ENCODE measurements at regions not wholly inside any gene's neighbourhood (a gene's known extent, or its start where the extent isn't known, plus 50 kb on each side); places are given as distances from the start of the nearest gene placed in this dataset.
A peak's percentile ranks its signal among the peaks of the same experiment; 100 is the strongest.

- no peaks in the 10 kb centered on the region for H3K36me3 ChIP-seq
- no peaks in the 10 kb centered on the region for H3K27me3 ChIP-seq
- TF ChIP-seq, protein P1, sequence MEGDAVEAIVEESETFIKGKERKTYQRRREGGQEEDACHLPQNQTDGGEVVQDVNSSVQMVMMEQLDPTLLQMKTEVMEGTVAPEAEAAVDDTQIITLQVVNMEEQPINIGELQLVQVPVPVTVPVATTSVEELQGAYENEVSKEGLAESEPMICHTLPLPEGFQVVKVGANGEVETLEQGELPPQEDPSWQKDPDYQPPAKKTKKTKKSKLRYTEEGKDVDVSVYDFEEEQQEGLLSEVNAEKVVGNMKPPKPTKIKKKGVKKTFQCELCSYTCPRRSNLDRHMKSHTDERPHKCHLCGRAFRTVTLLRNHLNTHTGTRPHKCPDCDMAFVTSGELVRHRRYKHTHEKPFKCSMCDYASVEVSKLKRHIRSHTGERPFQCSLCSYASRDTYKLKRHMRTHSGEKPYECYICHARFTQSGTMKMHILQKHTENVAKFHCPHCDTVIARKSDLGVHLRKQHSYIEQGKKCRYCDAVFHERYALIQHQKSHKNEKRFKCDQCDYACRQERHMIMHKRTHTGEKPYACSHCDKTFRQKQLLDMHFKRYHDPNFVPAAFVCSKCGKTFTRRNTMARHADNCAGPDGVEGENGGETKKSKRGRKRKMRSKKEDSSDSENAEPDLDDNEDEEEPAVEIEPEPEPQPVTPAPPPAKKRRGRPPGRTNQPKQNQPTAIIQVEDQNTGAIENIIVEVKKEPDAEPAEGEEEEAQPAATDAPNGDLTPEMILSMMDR (IDR thresholded peaks at IDR 0.05): no peak
- TF ChIP-seq POLR2AphosphoS5 (IDR thresholded peaks at IDR 0.05): no peak
- TF ChIP-seq POLR2A (IDR thresholded peaks at IDR 0.05): no peak
- H3K4me3 ChIP-seq: no peak overlapping the region
- H3K27ac ChIP-seq: peak overlapping the region; percentile 11 to 12
- intact Hi-C loops (cut with DNase I; ENCODE audit: low total_unique reads): no loop called here
- H3K4me1 ChIP-seq: no peaks in the 10 kb centered on the region
- peak in 1 of 2 donors; percentile 39 for DNase-seq (ENCODE audit: low spot score in 2 of 2)
- no peaks in the 10 kb centered on the region for H3K9me3 ChIP-seq
Measured at GRCh38 chr14:98161356-98161755, 1110.6 kb downstream of the BCL11B start.

DNA sequence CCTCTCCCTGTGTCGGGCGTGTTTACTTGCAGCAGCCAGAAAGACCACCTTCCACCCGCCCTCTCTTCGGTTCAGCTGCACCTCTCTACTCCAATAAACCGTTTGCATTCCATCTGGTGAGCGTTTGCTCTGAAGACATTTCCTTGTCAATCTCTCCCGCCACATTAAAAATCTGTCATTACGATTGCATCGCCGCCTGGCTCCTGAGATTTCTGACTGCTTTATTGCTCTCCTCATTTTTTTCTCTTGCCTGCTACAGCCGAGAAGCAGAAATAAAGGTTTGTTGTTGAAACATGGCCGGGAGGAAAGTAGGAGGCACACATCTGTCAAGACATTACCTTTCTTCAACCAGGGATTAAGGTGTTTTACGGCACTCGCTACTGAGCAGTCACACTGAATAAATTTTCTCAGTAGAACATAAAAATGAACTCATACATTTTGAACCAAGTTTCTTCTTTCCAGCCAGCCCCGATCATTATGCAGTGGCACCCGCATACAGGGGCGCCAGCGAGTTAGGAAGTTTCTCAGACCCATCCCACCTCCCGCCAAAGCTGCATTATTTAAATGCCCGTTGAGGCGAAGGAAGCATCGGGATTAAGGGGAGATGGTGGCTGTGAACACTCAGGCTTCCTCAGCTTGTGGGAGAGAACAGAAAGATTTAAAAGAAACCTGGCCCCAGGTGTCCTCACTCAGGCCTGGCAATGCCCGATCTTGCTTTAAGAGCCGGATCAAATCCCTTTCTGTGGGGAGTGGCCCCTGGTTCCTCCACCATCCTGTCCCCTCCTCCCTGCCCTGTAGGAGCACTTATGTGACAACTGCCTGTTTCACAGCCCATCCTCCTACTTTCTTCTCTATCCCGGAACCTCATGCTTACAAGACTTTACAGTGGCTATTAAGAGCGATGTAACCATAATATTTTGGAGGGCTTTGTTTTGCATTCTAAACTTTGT is 1108.9 kb downstream of the BCL11B start:
- TF ChIP-seq, protein P1 (IDR thresholded peaks at IDR 0.05): no peak
- TF ChIP-seq POLR2A (IDR thresholded peaks at IDR 0.05) (no peak), POLR2AphosphoS5 (IDR thresholded peaks at IDR 0.05) (no peak)
- Histone ChIP-seq H3K27me3 (no peaks in the 10 kb centered on the region), H3K9me3 (no peaks in the 10 kb centered on the region), H3K27ac (no peak overlapping the region), H3K4me3 (no peak overlapping the region), H3K4me1 (no peaks in the 10 kb centered on the region), H3K36me3 (no peaks in the 10 kb centered on the region)
- intact Hi-C loops (cut with DNase I; ENCODE audit: low total_unique reads): no loop called here
- DNase-seq (ENCODE audit: low spot score in 2 of 2): no peak

DNA sequence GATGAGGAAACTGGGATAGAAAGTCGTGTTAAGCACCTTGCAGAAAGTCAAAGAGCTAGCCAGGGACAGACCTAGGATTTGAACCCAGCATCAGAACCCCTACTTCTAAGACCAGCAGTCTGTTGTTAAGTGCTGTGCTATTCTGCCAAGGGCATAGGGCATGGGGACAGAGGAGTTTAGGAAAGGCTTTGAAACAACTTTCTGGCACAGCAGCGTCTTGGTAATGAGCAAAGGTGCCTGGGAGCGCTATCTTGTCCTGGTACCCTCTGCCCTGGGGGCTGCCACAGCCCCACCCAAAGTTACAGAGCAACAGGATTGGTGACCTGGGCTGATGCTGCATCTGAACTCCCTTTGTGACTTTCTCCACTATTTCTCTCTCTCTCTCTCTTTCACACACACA is 1108.1 kb downstream of the BCL11B start:
- Histone ChIP-seq H3K4me3 (no peak overlapping the region), H3K27me3 (no peaks in the 10 kb centered on the region), H3K4me1 (no peaks in the 10 kb centered on the region), H3K36me3 (no peaks in the 10 kb centered on the region), H3K9me3 (no peaks in the 10 kb centered on the region), H3K27ac (no peak overlapping the region)
- no peak for TF ChIP-seq POLR2AphosphoS5 (IDR thresholded peaks at IDR 0.05)
- TF ChIP-seq POLR2A (IDR thresholded peaks at IDR 0.05): no peak
- TF ChIP-seq, protein P1 (IDR thresholded peaks at IDR 0.05): no peak
- intact Hi-C loops (cut with DNase I; ENCODE audit: low total_unique reads): no loop called here
- no peak for DNase-seq (ENCODE audit: low spot score in 2 of 2)

DNA sequence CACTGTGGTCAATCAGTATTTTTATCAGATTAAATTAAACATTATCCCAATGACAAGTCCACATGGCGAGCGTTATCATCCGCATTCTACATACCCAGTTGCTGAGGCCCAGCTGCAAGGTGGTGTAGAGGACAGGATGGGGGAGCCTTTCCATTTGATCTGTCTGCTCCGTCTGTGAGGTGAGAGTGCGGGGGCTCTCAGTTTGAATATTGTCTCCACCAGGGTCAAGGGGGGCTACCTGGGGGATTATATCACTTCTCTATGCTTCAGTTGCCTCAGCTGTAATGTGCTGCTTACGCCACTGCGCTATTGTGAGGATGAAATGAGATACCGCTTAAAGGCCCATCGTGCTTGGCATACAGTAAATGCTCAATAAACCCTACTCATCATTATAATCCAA is 1106.0 kb downstream of the BCL11B start:
- H3K36me3 ChIP-seq: no peaks in the 10 kb centered on the region
- H3K9me3 ChIP-seq: no peaks in the 10 kb centered on the region
- H3K4me3 ChIP-seq: no peak overlapping the region
- no peaks in the 10 kb centered on the region for H3K4me1 ChIP-seq
- DNase-seq (ENCODE audit: low spot score in 2 of 2): no peak
- H3K27me3 ChIP-seq: no peaks in the 10 kb centered on the region
- TF ChIP-seq, protein P1 (IDR thresholded peaks at IDR 0.05): no peak
- TF ChIP-seq POLR2AphosphoS5 (IDR thresholded peaks at IDR 0.05) (no peak), POLR2A (IDR thresholded peaks at IDR 0.05) (no peak)
- intact Hi-C loops (cut with DNase I; ENCODE audit: low total_unique reads): no loop called here
- H3K27ac ChIP-seq: no peak overlapping the region

DNA sequence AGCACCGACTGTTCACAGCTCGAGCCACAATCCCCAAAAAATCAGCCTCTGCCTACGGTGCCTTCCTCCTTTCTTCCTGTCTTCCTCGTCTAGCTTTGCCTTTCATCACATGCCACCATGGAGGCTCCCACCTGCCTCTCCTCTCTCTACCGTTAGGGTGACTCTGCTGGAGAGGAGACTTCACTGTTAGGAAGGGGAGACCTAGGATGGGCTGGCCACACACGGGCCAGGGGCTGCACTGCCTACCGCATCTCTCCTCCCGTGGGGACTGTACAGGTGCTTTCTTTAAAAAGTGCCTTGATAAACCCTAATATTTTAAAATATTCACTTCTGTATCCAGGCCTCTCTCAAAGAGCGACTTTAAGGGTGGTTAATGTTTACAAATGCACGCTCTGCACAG is 1104.7 kb downstream of the BCL11B start:
- DNase-seq (ENCODE audit: low spot score in 2 of 2): no peak
- intact Hi-C loops (cut with DNase I; ENCODE audit: low total_unique reads): no loop called here
- no peaks in the 10 kb centered on the region for H3K36me3 ChIP-seq
- TF ChIP-seq, protein P1 (IDR thresholded peaks at IDR 0.05): no peak
- no peak for TF ChIP-seq POLR2AphosphoS5 (IDR thresholded peaks at IDR 0.05)
- TF ChIP-seq POLR2A (IDR thresholded peaks at IDR 0.05): no peak
- no peak overlapping the region for H3K27ac ChIP-seq
- H3K4me1 ChIP-seq: no peaks in the 10 kb centered on the region
- H3K4me3 ChIP-seq: no peak overlapping the region
- no peaks in the 10 kb centered on the region for H3K9me3 ChIP-seq
- no peaks in the 10 kb centered on the region for H3K27me3 ChIP-seq

Measured in breast epithelium (tissue), 4 donors.